NT2/D1 (cell line): ENCODE measurements at regions not wholly inside any gene's neighbourhood (a gene's known extent, or its start where the extent isn't known, plus 50 kb on each side); places are given as distances from the start of the nearest gene placed in this dataset.

Experiments
- DNase-seq: peaks from one replicate; pipeline ENCODE4 v3.0.0-alpha.2; 2011; ENCODE audit warnings: low read depth, low spot score
- H3K27me3 ChIP-seq: 2 replicates; pipeline ENCODE4 v1.6.0; 2011; ENCODE audit warnings: mild to moderate bottlenecking; ENCODE audit not compliant: insufficient read length, insufficient read depth
- H3K36me3 ChIP-seq: 2 replicates; pipeline ENCODE4 v1.6.1; 2011; ENCODE audit warnings: mild to moderate bottlenecking, low read length, mixed read lengths; ENCODE audit not compliant: insufficient read depth, insufficient read length
- H3K4me1 ChIP-seq: 2 replicates; pipeline ENCODE4 v1.5.1; 2011; ENCODE audit not compliant: insufficient read depth, insufficient read length
- H3K4me3 ChIP-seq: 2 replicates; pipeline ENCODE4 v1.5.1; 2011; ENCODE audit warnings: low read depth; ENCODE audit not compliant: insufficient read length
- H3K9ac ChIP-seq: 2 replicates; pipeline ENCODE4 v1.6.0; 2011; ENCODE audit warnings: low read depth; ENCODE audit not compliant: insufficient read length
- H3K9me3 ChIP-seq: 2 replicates; pipeline ENCODE4 v1.5.1; 2011; ENCODE audit warnings: mild to moderate bottlenecking, low read length; ENCODE audit not compliant: insufficient read depth
- SUZ12 ChIP-seq: IDR thresholded peaks from 2 replicates; pipeline ENCODE4 v1.6.1; 2011; ENCODE audit not compliant: insufficient read length, insufficient read depth; ENCODE audit errors: extremely low read depth
- YY1 ChIP-seq: IDR thresholded peaks from 2 replicates; pipeline ENCODE4 v1.6.1; 2011; ENCODE audit not compliant: insufficient read length, insufficient read depth
- ZNF274 ChIP-seq: IDR thresholded peaks from 2 replicates; pipeline ENCODE4 v1.6.1; 2011; ENCODE audit warnings: mild to moderate bottlenecking, low read depth, low read length

- TF ChIP-seq SUZ12 (no peak), ZNF274 (no peak), YY1 (no peak)
- Histone ChIP-seq H3K9ac (no peak overlapping the region), H3K4me3 (no peak overlapping the region), H3K27me3 (no peaks in the 10 kb centered on the region), H3K36me3 (no peaks in the 10 kb centered on the region), H3K4me1 (no peaks in the 10 kb centered on the region), H3K9me3 (no peaks in the 10 kb centered on the region; the same call in 1 of the 2 replicates)
- DNase-seq: no peak
These were observed 124.9 kb upstream of the ARID1B start for GRCh38 chr6:156652231-156652750.

DNA sequence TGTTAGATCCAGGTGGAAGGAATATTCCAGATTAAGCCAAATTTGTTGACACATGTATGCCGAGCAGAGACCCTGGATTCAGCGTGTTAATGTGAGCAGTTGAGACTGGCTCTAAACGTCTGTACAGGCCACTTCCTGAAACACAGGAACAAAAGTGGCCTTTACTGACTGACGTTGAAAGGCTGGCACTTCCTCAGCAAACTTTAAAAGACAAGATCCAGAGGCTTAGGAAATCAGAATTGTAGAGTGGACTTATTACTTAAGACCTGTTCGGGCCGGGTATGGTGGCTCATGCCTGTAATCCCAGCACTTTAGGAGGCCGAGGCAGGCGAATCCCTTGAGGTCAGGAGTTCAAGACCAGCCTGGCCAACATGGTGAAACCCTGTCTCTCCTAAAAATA, 125.7 kb upstream of the ARID1B start:
- no peaks in the 10 kb centered on the region; the same call in 1 of the 2 replicates for H3K9me3 ChIP-seq
- no peak for DNase-seq
- no peaks in the 10 kb centered on the region for H3K4me1 ChIP-seq
- no peaks in the 10 kb centered on the region for H3K36me3 ChIP-seq
- no peak for TF ChIP-seq SUZ12
- no peak for TF ChIP-seq ZNF274
- no peak for TF ChIP-seq YY1
- H3K9ac ChIP-seq: no peak overlapping the region
- H3K27me3 ChIP-seq: no peaks in the 10 kb centered on the region
- H3K4me3 ChIP-seq: no peak overlapping the region

DNA sequence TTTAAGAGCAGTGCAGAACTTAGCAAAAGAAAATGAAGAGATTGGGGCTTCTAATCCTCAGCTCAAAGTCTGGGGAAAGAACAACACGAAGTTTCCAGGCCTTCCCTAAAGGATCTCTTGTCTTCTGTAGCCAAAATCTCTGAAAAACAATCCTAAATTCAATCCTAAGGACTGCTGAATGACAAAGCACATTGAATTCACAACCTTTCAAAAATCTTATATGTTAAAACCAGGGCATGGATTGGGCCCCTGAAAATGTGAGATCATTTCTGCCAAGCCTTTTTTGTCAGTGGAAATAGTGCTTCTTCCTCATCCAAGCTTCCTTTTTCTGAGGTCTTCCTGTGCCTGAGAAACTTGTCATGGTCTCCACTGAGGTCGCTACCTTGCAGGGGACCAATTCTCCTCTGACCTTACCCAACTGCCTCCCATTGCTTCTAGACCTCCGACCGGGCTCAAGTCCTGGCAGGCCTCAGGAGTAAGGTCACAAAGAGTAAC, 126.2 kb upstream of the ARID1B start:
- TF ChIP-seq SUZ12: no peak
- no peak for TF ChIP-seq YY1
- TF ChIP-seq ZNF274: no peak
- H3K4me1 ChIP-seq: no peaks in the 10 kb centered on the region
- H3K9me3 ChIP-seq: no peaks in the 10 kb centered on the region; the same call in 1 of the 2 replicates
- no peaks in the 10 kb centered on the region for H3K27me3 ChIP-seq
- DNase-seq: no peak
- no peak overlapping the region for H3K4me3 ChIP-seq
- no peak overlapping the region for H3K9ac ChIP-seq
- H3K36me3 ChIP-seq: no peaks in the 10 kb centered on the region

DNA sequence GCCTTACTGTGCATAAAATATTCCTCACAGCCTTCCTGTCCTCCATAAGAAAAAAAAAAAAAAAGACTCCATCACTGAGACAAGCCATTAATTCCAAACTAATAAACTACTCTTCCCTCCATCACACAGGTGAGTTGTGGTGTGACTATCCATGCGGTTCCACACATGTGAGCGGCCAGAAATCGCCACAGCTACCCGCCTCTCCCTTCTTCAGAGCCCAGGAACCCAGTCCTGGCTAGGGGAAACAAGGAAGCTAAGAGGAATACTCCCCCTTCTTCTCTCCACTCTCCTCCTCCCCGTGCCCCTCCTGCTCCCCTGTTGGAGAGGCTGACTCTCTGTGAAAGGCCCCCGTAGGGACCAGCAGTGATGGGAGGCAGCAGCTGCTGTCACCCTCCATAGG, 128.6 kb upstream of the ARID1B start:
- Histone ChIP-seq H3K4me1 (no peaks in the 10 kb centered on the region), H3K36me3 (no peaks in the 10 kb centered on the region), H3K9ac (no peak overlapping the region), H3K4me3 (no peak overlapping the region), H3K27me3 (no peaks in the 10 kb centered on the region), H3K9me3 (no peaks in the 10 kb centered on the region)
- TF ChIP-seq SUZ12: no peak
- TF ChIP-seq YY1: no peak
- no peak for TF ChIP-seq ZNF274
- DNase-seq: no peak

DNA sequence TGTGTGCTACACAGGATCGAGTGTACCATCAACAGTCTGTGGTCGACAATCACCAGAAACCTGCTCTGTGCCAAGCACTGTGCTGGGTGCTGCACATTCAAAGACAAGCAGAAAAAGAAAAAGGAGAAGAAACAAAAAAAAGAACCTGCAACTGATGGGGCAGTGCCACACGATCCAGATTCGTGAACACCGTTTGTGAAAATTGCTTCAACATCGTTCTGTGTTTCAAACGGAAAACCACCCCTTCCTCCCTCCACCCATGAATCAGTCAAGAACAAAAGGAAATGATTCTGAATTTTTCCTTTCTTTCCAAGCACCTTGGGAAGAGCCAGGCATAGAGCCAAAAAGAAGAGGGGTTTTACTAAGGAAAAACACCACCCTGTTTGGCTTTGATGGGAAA, 129.2 kb upstream of the ARID1B start:
- Histone ChIP-seq H3K4me3 (no peak overlapping the region), H3K27me3 (no peaks in the 10 kb centered on the region), H3K4me1 (no peaks in the 10 kb centered on the region), H3K9ac (no peak overlapping the region), H3K36me3 (no peaks in the 10 kb centered on the region), H3K9me3 (no peaks in the 10 kb centered on the region)
- DNase-seq: no peak
- TF ChIP-seq SUZ12: no peak
- TF ChIP-seq YY1: no peak
- TF ChIP-seq ZNF274: no peak

DNA sequence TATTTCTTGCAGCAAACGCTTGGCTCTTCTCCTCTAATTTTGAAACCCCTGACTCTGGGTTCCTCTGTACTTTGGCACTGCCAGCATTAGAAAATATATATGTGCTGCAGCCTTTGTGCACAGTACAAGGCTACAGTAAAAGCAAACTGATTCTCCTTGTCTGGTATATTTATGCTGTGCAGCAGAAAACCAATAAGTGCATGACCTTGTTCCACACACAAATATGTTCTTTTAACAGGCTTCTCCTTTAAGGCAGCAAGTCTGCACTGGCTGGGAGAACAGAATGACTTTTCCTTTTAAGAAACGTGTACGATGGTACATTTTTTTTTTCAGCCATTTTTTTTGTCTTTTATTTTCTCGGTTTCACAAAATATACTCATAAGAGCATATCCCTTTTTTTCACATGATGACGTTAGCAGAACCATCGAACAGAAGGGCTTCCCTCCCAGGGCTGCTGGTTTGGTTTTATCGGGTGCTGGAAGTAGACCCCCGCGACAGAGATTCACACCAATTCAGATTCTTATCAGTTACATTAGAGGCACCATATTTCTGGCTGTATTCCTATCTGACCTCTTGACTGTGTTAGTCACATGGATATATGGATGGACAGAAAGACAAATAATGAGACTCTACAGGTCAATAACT, 129.9 kb upstream of the ARID1B start:
- no peaks in the 10 kb centered on the region for H3K27me3 ChIP-seq
- H3K4me1 ChIP-seq: no peaks in the 10 kb centered on the region
- no peak overlapping the region for H3K4me3 ChIP-seq
- TF ChIP-seq ZNF274 (no peak), YY1 (no peak), SUZ12 (no peak)
- no peaks in the 10 kb centered on the region for H3K9me3 ChIP-seq
- DNase-seq: no peak
- no peak overlapping the region for H3K9ac ChIP-seq
- no peaks in the 10 kb centered on the region for H3K36me3 ChIP-seq

DNA sequence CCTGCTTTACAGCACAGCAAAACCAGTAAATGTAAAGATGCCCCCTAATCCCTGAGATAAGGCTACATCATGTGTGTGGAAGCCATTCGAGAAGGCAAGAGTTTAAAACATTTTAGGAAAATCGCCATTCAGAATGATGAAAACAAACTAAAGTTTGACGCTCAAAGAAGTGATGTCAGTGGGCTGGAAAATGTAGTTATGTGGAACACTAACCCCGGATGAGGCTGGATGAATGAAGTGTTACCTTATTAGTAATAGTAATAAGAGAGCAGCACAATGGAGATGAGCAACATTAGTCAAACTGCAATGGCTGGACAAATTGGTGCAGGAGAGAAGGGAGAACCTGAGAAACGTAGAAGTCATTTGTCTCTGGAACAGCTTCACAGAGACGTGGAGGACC, 130.7 kb upstream of the ARID1B start:
- Histone ChIP-seq H3K4me3 (no peak overlapping the region), H3K9me3 (no peaks in the 10 kb centered on the region), H3K27me3 (no peaks in the 10 kb centered on the region), H3K36me3 (no peaks in the 10 kb centered on the region), H3K4me1 (no peaks in the 10 kb centered on the region), H3K9ac (no peak overlapping the region)
- no peak for DNase-seq
- TF ChIP-seq ZNF274 (no peak), SUZ12 (no peak), YY1 (no peak)
